ENCODE measurements at regions not wholly inside any gene's neighbourhood (a gene's known extent, or its start where the extent isn't known, plus 50 kb on each side); places are given as distances from the start of the nearest gene placed in this dataset.

DNA sequence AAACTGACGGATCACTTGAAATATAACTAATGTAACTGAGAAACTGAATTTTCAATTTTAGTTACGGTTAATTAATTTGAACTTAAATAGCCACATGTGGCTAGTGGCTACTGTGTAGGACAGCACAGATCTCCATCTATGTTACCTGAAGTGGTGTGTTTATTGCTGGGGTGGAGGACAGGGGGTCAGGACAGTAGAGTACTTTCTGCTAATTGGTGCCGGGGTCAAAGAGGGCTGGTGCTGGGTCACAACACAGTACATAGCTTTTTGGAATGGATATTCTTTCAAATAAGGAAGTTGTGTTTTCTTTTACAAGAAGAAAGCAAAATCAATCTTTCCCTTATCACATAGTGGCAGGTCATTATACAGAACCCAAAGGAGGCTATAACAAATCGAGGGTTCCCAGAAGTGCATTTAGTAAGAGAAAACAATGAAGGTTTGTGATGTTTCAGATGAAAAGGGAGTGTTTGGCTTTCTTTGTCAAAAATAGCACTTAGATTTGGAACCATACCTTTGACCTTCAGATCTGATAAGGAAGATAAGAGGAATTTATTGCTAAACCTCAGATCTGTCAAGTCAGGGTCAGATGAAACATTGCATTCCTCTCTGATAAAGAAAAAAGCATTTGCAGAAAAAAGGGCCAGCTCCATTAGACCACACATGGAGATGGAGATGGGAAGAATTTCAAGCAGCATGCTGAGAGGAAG is 384.5 kb downstream of the AASDHPPT start:
- DNase-seq = no peak

DNA sequence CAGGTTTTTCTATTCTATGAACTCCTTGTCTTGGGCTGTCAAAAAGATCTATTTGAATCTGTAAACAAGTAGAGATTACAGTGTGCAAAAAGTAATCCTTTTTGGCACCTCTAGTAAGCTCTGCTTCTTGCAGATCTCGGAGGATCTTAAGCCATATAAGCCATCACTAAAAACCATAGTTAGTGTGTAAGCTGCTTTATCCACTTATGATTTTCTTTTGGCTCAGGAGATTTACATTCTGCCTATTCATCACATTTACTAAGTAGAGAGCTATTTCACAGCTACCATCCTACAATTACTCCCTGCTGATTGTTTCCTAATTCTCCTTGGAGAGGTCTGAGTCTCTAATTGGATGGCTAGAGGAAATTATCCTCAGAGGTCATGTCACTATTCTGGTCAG is 385.7 kb downstream of the AASDHPPT start:
- no peak for DNase-seq

DNA sequence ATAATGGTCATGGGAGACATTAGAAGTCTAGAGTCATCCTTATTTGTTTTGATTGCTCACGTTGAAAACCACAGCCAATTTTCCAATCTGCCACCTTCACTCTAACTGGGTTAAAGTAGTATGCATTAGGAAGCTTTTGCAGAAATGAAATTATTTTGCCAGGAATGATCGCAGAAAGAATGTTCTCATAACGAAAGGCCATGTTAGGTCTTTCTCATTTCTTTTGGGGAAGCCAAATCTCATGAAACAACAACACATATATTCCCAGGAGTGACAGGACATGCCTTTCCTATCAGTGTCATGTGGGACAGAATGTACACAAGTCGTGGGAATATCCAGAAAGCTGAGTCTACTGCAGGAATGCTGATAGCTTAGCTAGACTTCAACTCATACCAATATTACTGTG is 386.3 kb downstream of the AASDHPPT start:
- no peak for DNase-seq

DNA sequence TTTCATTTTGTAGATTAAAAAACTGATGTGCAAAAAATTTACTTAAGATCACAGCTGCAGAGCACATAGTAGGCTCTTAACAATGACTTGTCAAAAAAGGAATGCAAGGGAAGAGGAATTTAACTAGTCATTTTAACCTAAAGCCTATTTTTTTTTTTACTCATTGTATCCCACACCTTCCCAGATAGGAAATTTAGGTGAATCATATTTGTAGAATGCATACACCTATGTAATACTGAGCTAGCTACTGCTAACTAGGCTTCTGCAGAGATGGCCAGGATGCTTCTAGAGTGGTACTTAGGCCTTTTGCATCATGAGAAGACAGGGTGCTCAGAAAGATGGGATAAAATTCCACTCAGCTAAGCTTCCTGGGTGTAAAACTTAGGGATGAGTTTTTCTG is 387.3 kb downstream of the AASDHPPT start:
- DNase-seq = no peak

DNA sequence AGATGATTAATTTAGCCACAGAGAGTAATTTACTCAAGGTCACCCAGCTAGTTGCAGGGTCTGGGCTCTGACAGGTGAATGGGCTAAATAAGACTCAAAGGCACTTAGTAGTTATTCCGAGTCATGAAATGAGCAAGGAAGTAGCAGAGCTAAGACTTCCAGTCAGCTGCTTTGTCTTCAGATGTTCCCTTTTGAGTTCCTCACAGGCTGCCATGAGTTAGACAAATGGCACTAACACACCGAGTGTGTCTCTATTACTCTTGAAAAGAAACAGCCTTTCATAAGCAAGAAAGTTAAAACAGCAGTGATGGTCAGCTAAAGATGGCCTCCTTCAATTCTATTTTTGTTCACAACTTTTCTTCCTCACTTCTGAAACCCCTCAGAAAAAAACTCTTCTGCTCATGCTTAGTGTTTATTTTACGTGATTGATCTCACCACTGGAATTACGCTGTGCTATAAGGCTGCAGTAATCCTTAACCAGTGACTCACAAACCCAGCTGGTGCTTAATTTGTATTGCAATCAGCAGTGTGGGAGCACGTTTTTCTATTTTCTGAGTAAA is 389.1 kb downstream of the AASDHPPT start:
- DNase-seq = no peak

DNA sequence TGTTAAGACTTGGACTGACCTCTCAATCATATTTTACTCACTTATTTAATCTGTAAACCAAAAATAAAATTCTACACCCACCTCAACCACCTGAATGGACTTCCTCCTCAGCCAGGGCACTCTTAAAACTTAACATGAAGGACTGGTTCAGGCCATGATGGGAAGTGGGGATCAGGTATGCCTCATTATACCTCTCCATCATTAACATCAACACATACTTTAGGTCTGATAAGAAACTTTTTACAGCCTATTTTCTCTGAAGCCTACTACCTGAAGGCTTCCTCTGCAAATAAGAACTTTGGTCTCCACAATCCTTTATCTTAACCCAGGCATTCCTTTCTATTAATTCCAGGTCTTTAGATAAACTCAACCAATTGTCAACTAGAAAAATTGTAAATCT is 390.0 kb downstream of the AASDHPPT start:
- DNase-seq = no peak

DNA sequence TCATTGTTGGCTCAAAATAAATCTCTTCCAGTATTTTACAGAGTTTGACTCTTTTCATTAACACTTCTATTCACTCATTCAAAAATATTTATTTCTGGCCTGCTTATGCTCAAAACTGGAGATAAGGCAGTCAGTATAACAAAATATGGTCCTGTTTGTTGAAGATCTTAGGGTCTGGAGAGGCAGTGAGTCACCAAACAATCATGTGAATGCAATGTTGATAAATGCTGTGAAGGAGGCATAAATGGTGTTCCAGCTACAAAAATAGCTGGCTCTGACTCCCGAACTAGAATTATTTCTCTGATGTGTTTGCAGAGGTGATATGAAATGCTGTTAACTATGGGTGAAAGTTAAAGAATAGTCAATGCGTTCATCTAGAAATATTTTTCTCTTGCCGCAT is 390.6 kb downstream of the AASDHPPT start:
- no peak for DNase-seq

DNA sequence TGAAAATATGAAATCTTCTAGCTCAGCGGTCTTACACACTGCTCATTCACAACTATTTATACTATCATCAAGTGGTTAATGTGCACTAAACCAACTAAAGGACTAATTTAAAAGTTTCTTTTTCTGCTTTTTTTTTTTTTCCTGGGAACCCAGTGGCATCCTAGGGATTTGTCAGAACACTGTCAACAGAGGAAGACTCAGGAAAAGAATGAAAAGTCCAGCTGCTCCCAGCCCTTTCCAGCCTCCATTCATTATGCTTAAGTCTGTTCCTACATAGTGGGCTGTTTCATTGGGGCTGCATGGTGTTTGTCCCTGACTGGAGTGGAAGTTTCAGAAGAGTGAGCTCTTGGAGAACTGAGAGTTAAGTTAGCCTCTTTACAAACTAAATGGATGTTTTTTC is 391.1 kb downstream of the AASDHPPT start:
- no peak for DNase-seq

DNA sequence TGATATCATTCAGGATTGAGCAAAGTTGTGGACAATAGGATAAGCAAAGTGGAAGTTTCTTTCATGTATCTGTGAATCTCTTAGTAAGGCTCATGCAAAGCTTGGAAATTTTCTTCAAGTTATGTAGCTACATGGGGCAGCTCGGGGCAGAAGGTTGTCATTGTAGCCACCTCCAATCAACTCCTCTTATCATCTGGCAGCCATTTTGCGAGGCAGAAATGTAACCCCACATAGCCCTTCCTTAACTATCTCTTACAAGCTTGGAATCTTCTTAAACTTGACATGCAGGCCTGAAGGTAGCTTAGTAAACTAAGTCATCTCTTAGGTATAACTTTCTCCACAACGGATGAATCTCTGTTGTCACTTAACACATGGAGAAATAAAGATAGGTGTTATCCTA is 392.8 kb downstream of the AASDHPPT start:
- DNase-seq = no peak

DNA sequence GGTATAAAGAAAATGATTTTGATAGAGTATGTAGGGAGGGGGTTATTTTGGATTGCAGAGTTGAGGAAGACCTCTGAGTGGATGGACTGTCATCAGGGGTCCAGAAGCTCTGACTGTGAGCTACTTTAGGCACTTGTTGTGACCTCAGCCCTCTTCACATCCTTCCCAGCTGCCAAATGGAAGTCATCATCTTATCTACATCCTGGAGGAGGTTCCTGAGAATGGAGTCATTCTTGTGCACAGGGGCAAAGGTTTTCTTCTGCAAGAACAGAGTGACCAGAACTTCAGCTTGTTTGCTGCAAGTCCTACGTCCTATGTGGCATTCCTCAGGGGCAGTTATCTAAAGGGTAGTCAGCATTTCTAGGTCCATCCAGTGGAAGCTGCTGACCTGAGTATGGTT is 393.8 kb downstream of the AASDHPPT start:
- DNase-seq = no peak

DNA sequence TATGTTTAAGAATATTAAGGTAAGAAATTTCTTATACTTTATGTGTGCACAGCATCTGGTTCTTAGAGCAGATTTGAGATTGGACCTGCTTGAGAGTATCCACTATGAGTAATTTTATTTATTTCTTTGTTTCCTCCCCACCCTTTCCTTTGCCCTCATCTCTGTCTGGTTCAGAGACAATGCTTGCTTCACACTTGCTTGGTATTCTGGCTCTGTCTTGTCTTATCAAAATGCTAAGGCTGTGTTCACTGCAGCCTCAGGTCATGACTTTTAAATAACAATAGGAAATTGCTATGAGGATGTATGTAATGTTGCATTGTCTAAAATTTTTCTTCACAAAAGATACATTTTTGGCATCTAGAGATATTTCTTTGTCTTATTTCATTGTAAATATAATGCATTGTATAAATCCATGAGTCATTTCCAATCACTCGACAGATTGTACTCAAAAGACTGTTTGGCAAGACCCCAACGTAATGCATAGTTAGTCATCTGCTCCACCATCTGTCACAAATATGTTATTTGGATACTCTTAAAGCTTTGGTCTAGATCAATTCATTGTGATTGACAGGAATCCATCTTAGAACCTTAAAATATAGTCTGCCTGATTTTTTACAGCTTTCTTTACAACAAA is 395.7 kb downstream of the AASDHPPT start:
- no peak for DNase-seq

DNA sequence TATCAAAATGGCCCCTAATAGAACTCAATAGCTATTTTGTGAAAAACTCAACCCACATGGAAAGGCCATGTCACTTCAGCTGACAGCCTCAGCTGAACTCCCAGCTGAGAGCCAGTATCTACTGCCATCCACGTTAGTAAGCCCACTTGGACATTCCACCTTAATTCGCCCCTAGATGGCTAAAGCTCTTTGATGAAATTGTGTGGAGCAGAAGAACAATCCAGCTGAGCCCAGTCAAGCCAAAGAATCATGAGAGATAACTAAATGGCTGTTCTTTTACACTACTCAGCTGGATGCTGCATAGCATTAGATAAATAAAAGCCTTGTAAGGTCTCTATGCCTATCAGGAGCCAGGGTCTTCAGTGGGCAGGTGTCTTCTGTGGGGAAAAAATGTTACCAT is 396.8 kb downstream of the AASDHPPT start:
- DNase-seq = no peak

DNA sequence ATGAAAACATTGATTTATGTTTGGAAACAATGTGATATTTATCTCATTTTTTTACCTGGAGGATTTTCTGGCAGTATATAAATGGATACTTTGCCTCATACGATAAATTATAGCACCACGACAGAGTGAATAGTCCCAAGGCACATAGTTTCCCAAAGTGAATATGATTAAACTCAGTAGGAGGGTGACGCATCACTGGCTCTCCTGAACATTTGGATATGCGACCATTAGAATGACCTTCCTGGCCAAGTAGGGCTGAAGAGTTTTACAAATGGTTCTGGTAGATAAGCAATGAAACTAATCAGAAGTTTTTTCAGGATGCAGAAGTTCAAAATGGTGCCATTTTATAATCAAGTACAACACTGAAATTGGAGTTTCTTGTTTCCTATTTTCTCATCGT is 397.7 kb downstream of the AASDHPPT start:
- DNase-seq = no peak

DNA sequence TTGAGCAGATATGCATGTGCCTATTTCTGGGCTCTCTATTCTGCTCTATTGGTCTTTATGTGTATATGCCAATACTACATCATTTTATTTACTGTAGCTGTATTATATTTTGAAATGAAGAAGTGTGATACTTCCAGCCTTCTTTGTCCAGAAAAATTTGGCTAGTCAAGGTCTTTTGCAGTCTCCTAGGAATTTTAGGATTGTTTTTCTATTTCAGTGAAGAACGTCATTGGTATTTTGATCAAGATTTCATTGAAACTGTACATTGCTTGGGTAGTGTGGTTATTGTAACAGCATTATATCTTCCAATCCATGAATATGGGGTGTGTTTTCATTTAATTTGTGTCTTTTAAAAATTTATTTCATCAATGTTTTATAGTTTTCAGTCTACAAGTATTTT is 400.3 kb downstream of the AASDHPPT start:
- DNase-seq = no peak

DNA sequence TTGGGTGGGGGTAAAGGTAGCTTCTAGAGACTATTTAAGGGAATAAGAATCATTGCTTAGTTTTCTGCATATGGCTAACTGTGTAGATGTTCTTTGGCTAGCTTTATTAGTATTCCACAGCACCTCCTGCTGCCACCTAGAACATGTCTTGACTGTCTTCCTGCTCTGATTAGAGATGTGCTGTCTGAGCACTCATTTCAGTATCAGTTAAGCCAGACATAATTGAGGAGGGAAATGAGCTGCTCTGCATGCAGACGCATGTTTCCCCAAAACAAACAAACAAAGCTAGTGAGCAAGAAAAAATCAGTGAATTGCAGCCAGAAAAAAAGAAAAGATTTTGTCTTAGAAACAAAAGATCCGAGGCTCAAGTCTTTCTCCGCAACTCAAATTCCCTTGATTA is 402.2 kb downstream of the AASDHPPT start:
- no peak for DNase-seq

DNA sequence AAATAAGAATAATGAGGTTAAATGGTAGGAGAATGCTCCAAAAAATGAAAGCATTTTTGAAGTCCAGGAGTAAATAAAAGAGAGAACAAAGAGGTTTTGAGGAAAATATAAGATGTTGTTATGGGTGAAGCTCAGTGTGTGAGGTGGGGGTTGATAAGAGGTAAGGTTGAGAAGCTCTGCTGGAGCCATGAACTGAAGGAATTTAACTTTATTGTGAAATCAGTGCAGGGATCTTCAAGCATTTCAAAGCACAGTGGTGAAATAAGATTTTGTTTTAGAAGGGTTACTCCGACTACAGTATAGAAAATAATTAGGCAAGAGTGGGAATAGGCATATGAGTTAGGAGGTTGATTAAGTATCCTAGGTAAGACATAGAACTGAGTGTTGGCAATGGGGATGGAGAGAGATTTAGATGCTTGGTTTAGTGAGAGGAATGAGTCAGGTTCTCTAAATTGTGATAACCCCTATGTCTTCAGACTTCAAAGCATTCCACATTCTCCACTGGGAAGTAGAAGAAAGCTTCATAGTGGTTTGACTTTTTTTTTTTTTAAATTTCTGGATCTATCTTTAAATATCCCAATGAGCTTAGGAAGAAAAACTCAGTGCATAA is 403.2 kb downstream of the AASDHPPT start:
- DNase-seq = no peak

DNA sequence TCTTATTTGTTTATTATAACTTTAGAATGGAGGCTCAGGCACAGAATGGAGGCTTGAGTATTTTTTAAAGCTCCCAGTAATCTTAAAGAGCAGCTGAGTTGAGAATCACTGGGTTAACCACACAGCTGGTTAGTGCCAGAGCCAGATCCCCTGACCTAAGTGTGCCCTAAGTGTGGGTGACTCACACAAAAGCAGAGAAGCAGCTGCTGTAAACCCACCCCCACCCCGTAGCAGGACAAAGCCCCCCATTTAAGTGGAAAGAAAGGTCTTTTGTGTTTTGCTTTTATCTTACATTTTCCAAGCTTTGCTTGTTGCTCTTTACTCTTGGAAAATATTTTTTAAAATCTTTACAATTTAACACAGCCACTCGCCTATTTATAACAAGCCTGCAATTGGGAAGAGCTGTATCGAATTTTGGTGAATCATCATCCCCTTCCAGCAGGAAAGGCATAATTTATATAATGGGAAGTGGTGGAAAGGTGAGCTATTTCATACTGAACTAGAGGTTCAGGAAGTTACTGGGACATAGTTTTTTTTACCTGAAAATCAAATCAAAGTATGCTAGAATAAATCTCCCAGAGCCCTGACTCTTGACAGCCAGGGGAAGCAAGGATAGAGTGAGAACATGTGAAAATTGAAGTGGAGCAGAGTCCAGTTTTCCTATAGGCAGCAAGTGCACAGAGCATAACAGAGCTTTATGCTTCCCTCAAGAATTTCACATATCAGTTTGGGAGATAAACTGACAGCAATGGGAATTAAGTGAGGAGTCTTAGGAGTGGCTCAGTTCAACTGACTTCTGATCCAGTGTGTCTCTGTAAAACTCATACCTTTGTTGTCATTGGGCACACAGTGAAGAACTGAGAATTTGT is 405.7 kb downstream of the AASDHPPT start:
- no peak for DNase-seq

DNA sequence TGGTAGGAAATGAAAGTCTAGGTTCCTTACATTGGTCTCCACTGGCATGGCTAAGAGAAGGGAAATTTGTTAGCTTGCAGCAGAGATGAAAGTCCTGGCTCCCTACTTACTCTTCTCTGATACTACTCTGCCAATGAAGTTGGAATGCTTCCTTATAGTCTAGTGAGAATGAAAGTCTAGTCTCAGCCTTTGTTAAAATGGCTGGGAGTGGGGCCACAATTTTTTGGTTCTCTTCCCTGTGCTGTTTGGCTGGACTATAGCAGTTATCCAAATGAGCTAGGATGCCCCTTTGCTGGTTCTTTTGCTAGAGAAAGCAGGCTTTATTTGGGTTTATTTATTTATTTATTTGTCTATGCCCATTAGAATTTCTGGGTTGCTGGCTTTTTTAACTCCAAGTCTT is 414.3 kb downstream of the AASDHPPT start:
- DNase-seq = no peak

DNA sequence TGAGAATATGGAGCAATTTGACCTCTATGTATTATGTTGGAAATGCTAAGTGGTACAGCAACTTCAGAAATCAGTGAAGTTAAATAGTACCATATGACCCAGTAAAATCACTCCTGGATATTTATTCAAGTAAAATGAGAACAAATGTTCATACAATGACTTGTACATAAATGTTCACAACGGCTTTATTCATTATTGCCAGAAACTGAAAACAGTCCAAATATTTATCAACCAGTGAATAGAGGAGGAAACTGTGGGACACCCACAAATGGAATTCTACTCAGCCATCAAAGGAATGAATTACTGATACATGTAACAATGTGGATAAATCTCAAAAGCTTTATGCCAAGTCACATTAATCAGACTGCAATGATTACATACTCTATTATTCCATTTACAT is 416.3 kb downstream of the AASDHPPT start:
- no peak for DNase-seq

DNA sequence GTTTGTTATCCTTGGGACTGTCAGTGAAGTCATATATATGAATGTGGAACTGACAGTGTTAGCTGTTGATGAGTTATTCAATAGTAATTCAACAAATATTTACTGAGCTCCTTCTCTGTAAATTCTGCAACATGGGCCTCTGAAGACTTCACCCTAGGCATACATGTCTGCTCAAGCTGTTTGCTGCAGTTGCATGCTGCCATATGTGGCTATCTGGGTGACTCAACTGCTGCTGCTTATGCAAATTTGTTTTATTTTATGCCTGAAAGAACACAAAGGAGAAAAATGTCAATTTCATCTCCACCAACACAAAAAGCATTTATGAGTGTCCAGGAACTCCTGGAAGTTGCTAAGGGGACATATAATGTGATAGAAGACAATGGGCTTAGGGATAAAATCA is 417.6 kb downstream of the AASDHPPT start:
- DNase-seq = no peak

DNA sequence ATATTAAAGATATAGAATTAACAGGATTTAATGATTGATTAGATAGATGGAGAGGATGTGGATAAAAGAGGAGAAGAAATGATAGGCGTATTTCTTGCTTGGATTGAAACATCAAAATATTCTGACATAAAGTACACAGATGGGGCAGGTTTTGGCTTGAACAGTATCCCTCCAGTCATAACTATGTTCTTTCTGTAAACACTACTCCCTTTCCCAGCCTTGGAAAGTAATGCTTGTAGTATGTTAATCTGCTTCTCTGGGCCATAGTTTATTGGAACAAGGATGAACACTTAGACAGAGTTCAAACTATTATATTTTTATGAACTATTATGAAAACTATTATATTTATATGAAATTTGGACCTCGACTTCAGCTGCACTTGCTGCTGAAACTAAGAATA is 419.2 kb downstream of the AASDHPPT start:
- DNase-seq = no peak

DNA sequence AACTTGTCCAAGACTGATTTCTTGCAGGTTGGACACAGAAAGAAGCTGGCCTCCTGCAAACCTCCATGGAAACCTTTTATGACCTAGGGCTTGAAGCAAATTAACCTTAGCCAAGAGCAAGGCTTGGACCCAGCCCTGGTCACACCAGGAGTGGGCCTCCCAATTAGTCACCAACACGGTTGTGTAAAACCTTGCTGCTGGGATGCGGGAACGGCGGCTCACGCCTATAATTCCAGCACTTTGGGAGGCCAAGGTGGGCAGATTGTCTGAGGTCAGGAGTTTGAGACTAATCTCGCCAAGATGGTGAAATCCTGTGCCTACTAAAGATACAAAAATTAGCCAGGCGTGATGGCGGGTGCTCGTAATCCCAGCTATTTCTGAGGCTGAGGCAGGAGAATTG is 419.9 kb downstream of the AASDHPPT start:
- DNase-seq = no peak

DNA sequence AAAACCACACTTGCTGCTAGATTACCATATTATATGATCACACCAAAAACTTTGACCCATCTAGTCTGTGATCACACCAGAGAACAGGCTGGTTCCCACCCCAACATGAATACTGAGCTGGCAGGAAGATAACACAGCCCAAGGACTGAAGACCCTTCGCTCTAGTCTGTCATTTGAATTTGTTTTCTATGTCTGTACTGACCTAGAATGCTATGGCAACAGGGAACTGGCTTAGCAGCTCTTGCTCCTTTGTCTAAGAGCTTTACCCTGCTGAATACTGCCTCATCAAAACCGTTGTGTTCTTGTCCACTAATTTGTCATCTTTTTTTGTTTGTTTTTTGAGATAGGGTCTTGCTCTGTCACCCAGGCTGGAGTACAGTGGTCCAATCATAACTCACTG is 420.4 kb downstream of the AASDHPPT start:
- no peak for DNase-seq
